GM18517 (cell line): ENCODE measurements at regions not wholly inside any gene's neighbourhood (a gene's known extent, or its start where the extent isn't known, plus 50 kb on each side); places are given as distances from the start of the nearest gene placed in this dataset.

ENCODE experiments used
- ATAC-seq: cut with Tn5 transposase; IDR thresholded peaks from one replicate; pipeline ENCODE4 v1.9.1; 2021; ENCODE audit warnings: mild to moderate bottlenecking, moderate library complexity; ENCODE audit not compliant: unreplicated experiment

GRCh38 chr3:25032344-25032743, 395.7 kb upstream of the RARB start:
- ATAC-seq = no peak

- peak; percentile 86 for ATAC-seq
Observed at GRCh38 chr3:25033407-25034029, 394.5 kb upstream of the RARB start.

GRCh38 chr3:25035526-25035925, 392.5 kb upstream of the RARB start:
- ATAC-seq = no peak

- ATAC-seq = no peak
Observed at GRCh38 chr3:25036633-25037032, 391.4 kb upstream of the RARB start.

- ATAC-seq = no peak
Observed at GRCh38 chr3:25037049-25037547, 391.0 kb upstream of the RARB start.

- ATAC-seq = no peak
Observed at GRCh38 chr3:25038271-25038670, 389.8 kb upstream of the RARB start.

GRCh38 chr3:25038922-25039321, 389.1 kb upstream of the RARB start:
- no peak for ATAC-seq

GRCh38 chr3:25040748-25041147, 387.3 kb upstream of the RARB start:
- no peak for ATAC-seq

GRCh38 chr3:25041871-25042584, 386.0 kb upstream of the RARB start:
- ATAC-seq = no peak

GRCh38 chr3:25043177-25043576, 384.9 kb upstream of the RARB start:
- no peak for ATAC-seq

- ATAC-seq = no peak
Observed at GRCh38 chr3:25043749-25044148, 384.3 kb upstream of the RARB start.

- ATAC-seq = no peak
Observed at GRCh38 chr3:25044762-25045710, 383.0 kb upstream of the RARB start.

GRCh38 chr3:25046911-25047771, 380.9 kb upstream of the RARB start:
- ATAC-seq = no peak

GRCh38 chr3:25049304-25049703, 378.8 kb upstream of the RARB start:
- no peak for ATAC-seq

GRCh38 chr3:25053360-25053759, 374.7 kb upstream of the RARB start:
- no peak for ATAC-seq

GRCh38 chr3:25056036-25056755, 371.9 kb upstream of the RARB start:
- no peak for ATAC-seq

GRCh38 chr3:25056803-25057351, 371.2 kb upstream of the RARB start:
- no peak for ATAC-seq

- ATAC-seq = no peak
Observed at GRCh38 chr3:25057379-25057778, 370.7 kb upstream of the RARB start.

GRCh38 chr3:25064681-25065080, 363.4 kb upstream of the RARB start:
- ATAC-seq = no peak

GRCh38 chr3:25069970-25070369, 358.1 kb upstream of the RARB start:
- ATAC-seq = no peak
